Endothelial cell of umbilical vein (primary cell): ENCODE measurements at regions not wholly inside any gene's neighbourhood (a gene's known extent, or its start where the extent isn't known, plus 50 kb on each side); places are given as distances from the start of the nearest gene placed in this dataset.

Source experiments
- BruUV-seq: library from RNA; stranded (reverse); fragments of 400-500 nt; replicated peaks from 2 replicates; lab custom pipeline; 2021; lab: Mats Ljungman, UMichigan
- CTCF ChIA-PET: fragments of 300-600, 350-600 bp; sonication (Branson Sonifier 250); formaldehyde crosslinking; loops from one replicate; lab custom pipeline; 2021; ENCODE audit warnings: antibody characterized with exemption, inconsistent platforms; lab: Charles Lee
- POLR2A ChIA-PET: fragments of 300-600, 350-600 bp; sonication (Branson Sonifier 250); formaldehyde crosslinking; loops from one replicate; lab custom pipeline; 2021; ENCODE audit warnings: antibody characterized with exemption, inconsistent platforms; lab: Charles Lee
- DNase-seq: peaks from one replicate; pipeline ENCODE4 v3.0.0-alpha.2; 2011; ENCODE audit warnings: low read depth, low spot score
- FAIRE-seq: peaks from 2 replicates; lab custom pipeline; 2011; peaks lifted over from hg19 to GRCh38; lab: Jason Lieb, UNC
- H2AFZ ChIP-seq: 2 replicates; pipeline ENCODE4 v1.6.0; 2012; ENCODE audit warnings: low read depth, low read length, control low read depth, inconsistent platforms
- H3K27ac ChIP-seq: 2 replicates; pipeline ENCODE4 v1.5.1; 2011; ENCODE audit warnings: low read depth, mild to moderate bottlenecking, control low read depth, low read length, moderate library complexity; ENCODE audit not compliant: insufficient read depth
- H3K27me3 ChIP-seq, 2 experiments: 2 replicates each; pipeline versions ENCODE4 v1.6.0 to v1.6.1; 2011; ENCODE audit warnings: low read length in 2 of 2, mixed read lengths in 1 of 2; ENCODE audit not compliant: control insufficient read depth in 2 of 2, insufficient read depth in 2 of 2
- H3K36me3 ChIP-seq, 2 experiments: 2 replicates in 1 of 2; 3 replicates in 1 of 2; pipeline ENCODE4 v1.5.1; 2011; ENCODE audit warnings: low read length in 2 of 2, mild to moderate bottlenecking in 1 of 2, moderate library complexity in 1 of 2; ENCODE audit not compliant: control insufficient read depth in 2 of 2, insufficient read depth in 2 of 2; ENCODE audit errors: extremely low read depth in 1 of 2
- H3K4me1 ChIP-seq: 3 replicates; pipeline ENCODE4 v1.5.1; 2011; ENCODE audit warnings: mild to moderate bottlenecking, low read length; ENCODE audit not compliant: control insufficient read depth, insufficient read depth; ENCODE audit errors: extremely low read depth
- H3K4me2 ChIP-seq: 2 replicates; pipeline ENCODE4 v1.6.1; 2011; ENCODE audit warnings: low read length, control low read depth, mixed read lengths; ENCODE audit not compliant: insufficient read depth
- H3K4me3 ChIP-seq, 3 experiments: fragments of 200-600 bp in 1 of 3; sonication (generic), shearing (Covaris generic) in 1 of 3; replicated peaks in 1 of 3; 2 replicates each; pipeline ENCODE4 v1.5.1; 2011 to 2016; ENCODE audit warnings: control low read depth in 3 of 3, low read length in 3 of 3, mild to moderate bottlenecking in 2 of 3, inconsistent platforms in 1 of 3, low read depth in 1 of 3, moderate library complexity in 1 of 3; ENCODE audit not compliant: insufficient read depth in 1 of 3
- H3K79me2 ChIP-seq: 2 replicates; pipeline ENCODE4 v1.6.0; 2012; ENCODE audit warnings: low read length, inconsistent platforms; ENCODE audit not compliant: control insufficient read depth, insufficient read depth
- H3K9ac ChIP-seq: replicated peaks from 2 replicates; pipeline ENCODE3; 2011; ENCODE audit warnings: low read length, control low read depth; ENCODE audit not compliant: insufficient read depth; ENCODE audit errors: extremely low read depth
- H3K9me1 ChIP-seq: replicated peaks from 3 replicates; pipeline ENCODE4 v1.6.0; 2011; ENCODE audit warnings: mild to moderate bottlenecking, low read length; ENCODE audit not compliant: control insufficient read depth, insufficient read depth; ENCODE audit errors: extremely low read depth
- H3K9me3 ChIP-seq: replicated peaks from 2 replicates; pipeline ENCODE4 v1.5.1; 2012; ENCODE audit warnings: low read length, inconsistent platforms; ENCODE audit not compliant: control insufficient read depth, insufficient read depth
- H4K20me1 ChIP-seq: replicated peaks from 2 replicates; pipeline ENCODE3; 2011; ENCODE audit warnings: mild to moderate bottlenecking, low read length; ENCODE audit not compliant: control insufficient read depth, insufficient read depth; ENCODE audit errors: extremely low read depth
- EZH2 ChIP-seq: IDR thresholded peaks from 2 replicates; pipeline ENCODE4 v1.6.1; 2012; ENCODE audit warnings: borderline replicate concordance, low read depth, mild to moderate bottlenecking, moderate library complexity, low read length, inconsistent platforms; ENCODE audit not compliant: severe bottlenecking
- FOS ChIP-seq: IDR thresholded peaks from 2 replicates; pipeline ENCODE4 v1.6.1; 2011; ENCODE audit warnings: mild to moderate bottlenecking, low read length, moderate library complexity, borderline replicate concordance; ENCODE audit not compliant: insufficient read depth
- GATA2 ChIP-seq: IDR thresholded peaks from 2 replicates; pipeline ENCODE4 v1.7.0; 2011; ENCODE audit warnings: low read depth, mild to moderate bottlenecking, moderate library complexity, mixed read lengths, low read length; ENCODE audit not compliant: insufficient read length, insufficient read depth
- JUN ChIP-seq: IDR thresholded peaks from 2 replicates; pipeline ENCODE4 v1.6.1; 2011; ENCODE audit warnings: borderline replicate concordance, low read depth; ENCODE audit not compliant: insufficient read length, insufficient read depth
- MYC ChIP-seq: IDR thresholded peaks from one replicate; pipeline ENCODE4 v1.6.1; 2011; ENCODE audit warnings: mild to moderate bottlenecking, low read depth, low read length
- POLR2A ChIP-seq: IDR thresholded peaks from 2 replicates; pipeline ENCODE4 v1.6.1; 2012; ENCODE audit warnings: low read depth, mild to moderate bottlenecking, control low read depth, low read length
- POLR2AphosphoS5 ChIP-seq: IDR thresholded peaks from 2 replicates; pipeline ENCODE4 v1.6.1; 2012; ENCODE audit warnings: low read depth, mild to moderate bottlenecking, control low read depth, low read length, moderate library complexity; ENCODE audit not compliant: insufficient read depth
- dilution Hi-C: fragments of 300-500 bp; cut with MboI; formaldehyde crosslinking; loops from one replicate; pipeline ENCODE4 v1.15.0; 2019; ENCODE audit warnings: low sequenced_read_pairs; ENCODE audit not compliant: extremely low pct_ligation_motif_present
- intact Hi-C: fragments of 100-400 bp; cut with micrococcal nuclease; formaldehyde crosslinking; loops from one replicate; pipeline ENCODE4 v1.10.0; 2022
- TF ChIP-seq, protein P1 (sequence below), 2 donors: IDR thresholded peaks; 1 replicate in 1 of 2; 2 replicates in 1 of 2; pipeline ENCODE4 v1.5.1; 2011; ENCODE audit warnings: low read length in 2 of 2, mild to moderate bottlenecking in 2 of 2, moderate library complexity in 2 of 2, control low read depth in 1 of 2, inconsistent platforms in 1 of 2, low read depth in 1 of 2; ENCODE audit not compliant: insufficient read depth in 1 of 2; ENCODE audit errors: extremely low read depth in 1 of 2
- TF ChIP-seq, protein P2 (sequence below): IDR thresholded peaks from 2 replicates; pipeline ENCODE4 v1.6.1; 2011; ENCODE audit not compliant: insufficient read depth, insufficient read length

DNA sequence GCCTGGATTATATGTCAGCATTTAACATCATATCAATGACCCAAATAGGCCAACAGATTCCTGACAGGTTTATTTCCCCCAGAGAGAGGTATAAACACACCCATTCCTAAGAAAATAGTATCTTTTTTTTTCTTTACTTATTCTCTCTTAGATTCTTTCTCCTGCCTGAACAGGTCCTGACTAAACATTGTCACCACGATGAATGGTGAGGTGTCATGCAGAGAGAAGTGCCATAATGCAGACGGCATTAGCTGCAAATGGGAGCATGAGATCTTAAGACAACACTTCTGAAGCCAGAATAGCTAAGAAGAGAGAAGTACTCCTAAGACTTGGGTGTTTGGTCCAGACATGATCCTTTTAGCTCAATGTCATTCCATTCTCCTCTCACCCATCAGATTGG, 131.3 kb downstream of the ZNF648 start:
- Histone ChIP-seq H3K9me3 (no peaks in the 10 kb centered on the region), H3K4me1 (no peaks in the 10 kb centered on the region), H3K79me2 (no peaks in the 10 kb centered on the region), H3K9ac (no peak overlapping the region), H2AFZ (no peak overlapping the region), H4K20me1 (no peaks in the 10 kb centered on the region), H3K36me3 (no peaks in the 10 kb centered on the region), H3K27me3 (no peaks in the 10 kb centered on the region), H3K4me3 (no peak overlapping the region), H3K9me1 (no peaks in the 10 kb centered on the region), H3K4me2 (no peak overlapping the region), H3K27ac (no peak overlapping the region)
- FAIRE-seq: no peak
- ChIA-PET POLR2A (no interaction called here), CTCF (no interaction called here)
- intact Hi-C loops (no loop called here), dilution Hi-C loops (no loop called here)
- TF ChIP-seq POLR2A (no peak), GATA2 (no peak), EZH2 (no peak)
- TF ChIP-seq, protein P1, sequence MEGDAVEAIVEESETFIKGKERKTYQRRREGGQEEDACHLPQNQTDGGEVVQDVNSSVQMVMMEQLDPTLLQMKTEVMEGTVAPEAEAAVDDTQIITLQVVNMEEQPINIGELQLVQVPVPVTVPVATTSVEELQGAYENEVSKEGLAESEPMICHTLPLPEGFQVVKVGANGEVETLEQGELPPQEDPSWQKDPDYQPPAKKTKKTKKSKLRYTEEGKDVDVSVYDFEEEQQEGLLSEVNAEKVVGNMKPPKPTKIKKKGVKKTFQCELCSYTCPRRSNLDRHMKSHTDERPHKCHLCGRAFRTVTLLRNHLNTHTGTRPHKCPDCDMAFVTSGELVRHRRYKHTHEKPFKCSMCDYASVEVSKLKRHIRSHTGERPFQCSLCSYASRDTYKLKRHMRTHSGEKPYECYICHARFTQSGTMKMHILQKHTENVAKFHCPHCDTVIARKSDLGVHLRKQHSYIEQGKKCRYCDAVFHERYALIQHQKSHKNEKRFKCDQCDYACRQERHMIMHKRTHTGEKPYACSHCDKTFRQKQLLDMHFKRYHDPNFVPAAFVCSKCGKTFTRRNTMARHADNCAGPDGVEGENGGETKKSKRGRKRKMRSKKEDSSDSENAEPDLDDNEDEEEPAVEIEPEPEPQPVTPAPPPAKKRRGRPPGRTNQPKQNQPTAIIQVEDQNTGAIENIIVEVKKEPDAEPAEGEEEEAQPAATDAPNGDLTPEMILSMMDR (IDR thresholded peaks at IDR 0.05; ENCODE audit: extremely low read depth in 1 of 2, insufficient read depth in 1 of 2, low read depth in 1 of 2, low read length in 2 of 2): no peak
- DNase-seq: no peak
- BruUV-seq: no TSS peak

DNA sequence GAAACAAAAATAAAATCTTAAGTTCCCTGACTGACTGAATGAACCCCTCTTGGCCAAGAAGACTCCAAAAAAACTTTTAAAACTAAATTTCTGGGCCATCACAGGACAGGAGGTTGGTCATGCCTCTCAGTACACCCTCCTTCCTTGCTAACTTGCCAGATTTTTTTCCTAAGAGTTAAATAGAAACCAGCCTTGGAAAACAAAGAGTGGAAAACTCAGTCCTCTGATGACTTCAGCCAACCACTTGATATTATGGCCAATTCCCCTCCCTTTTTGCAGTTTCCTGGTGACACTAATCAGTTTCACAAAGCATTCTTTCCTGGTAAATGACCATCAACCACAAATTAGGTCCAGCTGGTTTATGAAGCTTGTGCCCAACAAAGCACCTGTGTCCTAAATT, 134.8 kb downstream of the ZNF648 start:
- no peaks in the 10 kb centered on the region for H3K4me1 ChIP-seq
- no peaks in the 10 kb centered on the region for H4K20me1 ChIP-seq
- no peaks in the 10 kb centered on the region for H3K36me3 ChIP-seq
- H2AFZ ChIP-seq: no peak overlapping the region
- H3K27me3 ChIP-seq: no peaks in the 10 kb centered on the region
- no peaks in the 10 kb centered on the region for H3K9me3 ChIP-seq
- TF ChIP-seq EZH2 (no peak), POLR2A (no peak), POLR2AphosphoS5 (no peak), MYC (no peak), FOS (no peak), JUN (no peak), GATA2 (no peak)
- TF ChIP-seq, protein P1 (IDR thresholded peaks at IDR 0.05; ENCODE audit: extremely low read depth in 1 of 2, insufficient read depth in 1 of 2, low read depth in 1 of 2, low read length in 2 of 2): no peak
- TF ChIP-seq, protein P2, sequence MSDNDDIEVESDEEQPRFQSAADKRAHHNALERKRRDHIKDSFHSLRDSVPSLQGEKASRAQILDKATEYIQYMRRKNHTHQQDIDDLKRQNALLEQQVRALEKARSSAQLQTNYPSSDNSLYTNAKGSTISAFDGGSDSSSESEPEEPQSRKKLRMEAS: no peak
- POLR2A ChIA-PET: no interaction called here
- H3K4me2 ChIP-seq: no peak overlapping the region
- dilution Hi-C loops (no loop called here), intact Hi-C loops (no loop called here)
- no peak overlapping the region for H3K27ac ChIP-seq
- FAIRE-seq: no peak
- H3K79me2 ChIP-seq: no peaks in the 10 kb centered on the region
- no peak overlapping the region for H3K9ac ChIP-seq
- no peaks in the 10 kb centered on the region for H3K9me1 ChIP-seq
- no peak overlapping the region for H3K4me3 ChIP-seq
- BruUV-seq: no TSS peak
- CTCF ChIA-PET: no interaction called here
- no peak for DNase-seq
